ENCODE measurements at regions not wholly inside any gene's neighbourhood (a gene's known extent, or its start where the extent isn't known, plus 50 kb on each side); places are given as distances from the start of the nearest gene placed in this dataset.

DNA sequence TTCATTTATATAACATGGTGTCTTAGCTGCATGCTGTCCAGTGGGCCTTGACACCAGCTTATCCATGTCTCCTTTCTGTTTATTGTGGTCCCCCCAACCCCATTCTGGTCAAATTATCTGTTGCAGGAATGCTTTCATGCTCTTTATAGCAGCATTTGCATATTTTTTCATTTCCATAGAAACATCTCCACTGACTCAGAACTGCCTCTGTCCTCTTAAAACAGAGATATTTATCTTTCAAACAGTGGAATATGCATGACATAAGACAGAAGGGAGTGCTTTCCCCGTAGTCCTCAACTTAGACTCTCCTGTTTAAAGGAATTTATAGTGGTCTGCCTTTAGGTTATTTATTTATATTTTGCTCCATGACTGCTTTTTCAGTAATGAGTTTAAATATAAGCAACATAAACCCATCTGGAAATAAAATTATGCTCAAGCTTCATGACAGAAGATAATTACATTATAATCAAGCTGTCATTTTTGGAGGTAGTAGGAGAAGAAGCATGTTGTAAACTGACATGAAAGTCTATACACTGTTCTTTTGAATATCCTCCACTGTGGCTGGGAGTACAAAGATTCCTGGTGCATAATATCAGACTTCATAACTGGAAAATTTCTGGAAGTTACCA, 179.5 kb upstream of the CD96 start:
- no peaks in the 10 kb centered on the region for H3F3A ChIP-seq (ENCODE audit: insufficient read depth, low read length)
- no peak overlapping the region for H2AFZ ChIP-seq (ENCODE audit: low read length)
- H3K79me2 ChIP-seq (ENCODE audit: insufficient read depth, low read length): no peaks in the 10 kb centered on the region
- H3K4me1 ChIP-seq (ENCODE audit: insufficient read depth, low read length, severe bottlenecking): no peaks in the 10 kb centered on the region
- no peaks in the 10 kb centered on the region for H4K20me1 ChIP-seq (ENCODE audit: insufficient read depth, low read length)
- no peak overlapping the region for H3K4me3 ChIP-seq (ENCODE audit: low read depth, low read length, poor library complexity, severe bottlenecking)
- no peaks in the 10 kb centered on the region for H3K9me2 ChIP-seq (ENCODE audit: low read depth, low read length)
- no peak overlapping the region for H3K27ac ChIP-seq (ENCODE audit: low read depth, low read length, poor library complexity, severe bottlenecking)
- no peaks in the 10 kb centered on the region for H3K36me3 ChIP-seq (ENCODE audit: insufficient read depth, low read length)
- H3K9ac ChIP-seq (ENCODE audit: low read length): no peak overlapping the region
- H3K4me2 ChIP-seq (ENCODE audit: low read length): no peak overlapping the region
- no peaks in the 10 kb centered on the region for H3K27me3 ChIP-seq (ENCODE audit: insufficient read depth, low read length)
- TF ChIP-seq, protein P1, sequence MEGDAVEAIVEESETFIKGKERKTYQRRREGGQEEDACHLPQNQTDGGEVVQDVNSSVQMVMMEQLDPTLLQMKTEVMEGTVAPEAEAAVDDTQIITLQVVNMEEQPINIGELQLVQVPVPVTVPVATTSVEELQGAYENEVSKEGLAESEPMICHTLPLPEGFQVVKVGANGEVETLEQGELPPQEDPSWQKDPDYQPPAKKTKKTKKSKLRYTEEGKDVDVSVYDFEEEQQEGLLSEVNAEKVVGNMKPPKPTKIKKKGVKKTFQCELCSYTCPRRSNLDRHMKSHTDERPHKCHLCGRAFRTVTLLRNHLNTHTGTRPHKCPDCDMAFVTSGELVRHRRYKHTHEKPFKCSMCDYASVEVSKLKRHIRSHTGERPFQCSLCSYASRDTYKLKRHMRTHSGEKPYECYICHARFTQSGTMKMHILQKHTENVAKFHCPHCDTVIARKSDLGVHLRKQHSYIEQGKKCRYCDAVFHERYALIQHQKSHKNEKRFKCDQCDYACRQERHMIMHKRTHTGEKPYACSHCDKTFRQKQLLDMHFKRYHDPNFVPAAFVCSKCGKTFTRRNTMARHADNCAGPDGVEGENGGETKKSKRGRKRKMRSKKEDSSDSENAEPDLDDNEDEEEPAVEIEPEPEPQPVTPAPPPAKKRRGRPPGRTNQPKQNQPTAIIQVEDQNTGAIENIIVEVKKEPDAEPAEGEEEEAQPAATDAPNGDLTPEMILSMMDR (IDR thresholded peaks at IDR 0.05; ENCODE audit: low read length): no peak
- no peak for TF ChIP-seq EZH2 (IDR thresholded peaks at IDR 0.05; ENCODE audit: borderline replicate concordance, low read length)
- no peaks in the 10 kb centered on the region for H3K9me3 ChIP-seq (ENCODE audit: low read length)

DNA sequence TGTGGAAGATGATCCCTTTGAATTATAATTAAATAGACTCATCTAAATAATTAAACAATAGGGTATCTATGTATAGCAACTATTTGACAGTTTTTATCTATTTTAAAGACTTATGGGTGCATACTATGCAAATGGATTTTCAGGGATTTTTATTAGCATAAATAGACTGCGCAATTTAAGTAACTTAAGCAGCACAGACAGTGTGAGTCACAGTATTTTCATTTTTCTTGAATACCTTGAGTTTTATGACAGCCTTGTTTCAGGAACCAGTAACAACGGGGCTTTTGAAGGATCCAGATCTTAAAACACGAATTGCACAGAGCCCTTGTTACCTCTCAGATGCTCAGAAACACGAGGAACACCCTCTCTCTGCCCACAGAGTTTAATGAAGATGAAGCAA, 175.5 kb upstream of the CD96 start:
- Histone ChIP-seq H4K20me1 (ENCODE audit: insufficient read depth, low read length) (no peaks in the 10 kb centered on the region), H3F3A (ENCODE audit: insufficient read depth, low read length) (no peaks in the 10 kb centered on the region), H3K79me2 (ENCODE audit: insufficient read depth, low read length) (no peaks in the 10 kb centered on the region), H3K4me1 (ENCODE audit: insufficient read depth, low read length, severe bottlenecking) (no peaks in the 10 kb centered on the region), H3K4me2 (ENCODE audit: low read length) (no peak overlapping the region), H3K27me3 (ENCODE audit: insufficient read depth, low read length) (no peaks in the 10 kb centered on the region), H3K27ac (ENCODE audit: low read depth, low read length, poor library complexity, severe bottlenecking) (no peak overlapping the region), H2AFZ (ENCODE audit: low read length) (no peak overlapping the region), H3K9me3 (ENCODE audit: low read length) (no peaks in the 10 kb centered on the region), H3K4me3 (ENCODE audit: low read depth, low read length, poor library complexity, severe bottlenecking) (no peak overlapping the region), H3K9ac (ENCODE audit: low read length) (no peak overlapping the region), H3K9me2 (ENCODE audit: low read depth, low read length) (no peaks in the 10 kb centered on the region), H3K36me3 (ENCODE audit: insufficient read depth, low read length) (no peaks in the 10 kb centered on the region)
- no peak for TF ChIP-seq EZH2 (IDR thresholded peaks at IDR 0.05; ENCODE audit: borderline replicate concordance, low read length)
- TF ChIP-seq, protein P1 (IDR thresholded peaks at IDR 0.05; ENCODE audit: low read length): no peak

DNA sequence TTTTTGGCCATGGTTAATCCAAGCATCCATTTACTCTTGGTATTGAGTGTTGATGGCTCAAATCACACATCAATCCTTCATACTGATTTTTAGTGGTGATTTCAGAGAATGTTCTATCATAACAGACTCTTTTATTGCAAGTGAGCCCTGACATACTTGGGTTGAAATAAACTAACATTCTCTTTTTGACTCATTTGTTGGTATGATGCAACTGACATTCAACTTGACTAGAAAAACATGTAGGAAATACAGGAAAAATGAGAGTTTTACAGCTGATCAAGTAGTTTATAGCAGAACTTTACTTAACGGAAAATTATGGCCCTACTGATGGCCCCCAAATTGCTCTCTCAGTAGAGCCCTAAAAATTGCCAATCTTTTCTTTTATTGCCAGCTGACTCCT, 173.9 kb upstream of the CD96 start:
- H3K9me3 ChIP-seq (ENCODE audit: low read length): no peaks in the 10 kb centered on the region
- H3F3A ChIP-seq (ENCODE audit: insufficient read depth, low read length): no peaks in the 10 kb centered on the region
- no peak overlapping the region for H3K4me2 ChIP-seq (ENCODE audit: low read length)
- no peaks in the 10 kb centered on the region for H4K20me1 ChIP-seq (ENCODE audit: insufficient read depth, low read length)
- H3K9me2 ChIP-seq (ENCODE audit: low read depth, low read length): no peaks in the 10 kb centered on the region
- H3K27me3 ChIP-seq (ENCODE audit: insufficient read depth, low read length): no peaks in the 10 kb centered on the region
- H3K4me3 ChIP-seq (ENCODE audit: low read depth, low read length, poor library complexity, severe bottlenecking): no peak overlapping the region
- TF ChIP-seq, protein P1 (IDR thresholded peaks at IDR 0.05; ENCODE audit: low read length): no peak
- no peak for TF ChIP-seq EZH2 (IDR thresholded peaks at IDR 0.05; ENCODE audit: borderline replicate concordance, low read length)
- no peak overlapping the region for H2AFZ ChIP-seq (ENCODE audit: low read length)
- no peak overlapping the region for H3K27ac ChIP-seq (ENCODE audit: low read depth, low read length, poor library complexity, severe bottlenecking)
- H3K36me3 ChIP-seq (ENCODE audit: insufficient read depth, low read length): no peaks in the 10 kb centered on the region
- H3K4me1 ChIP-seq (ENCODE audit: insufficient read depth, low read length, severe bottlenecking): no peaks in the 10 kb centered on the region
- H3K9ac ChIP-seq (ENCODE audit: low read length): no peak overlapping the region
- no peaks in the 10 kb centered on the region for H3K79me2 ChIP-seq (ENCODE audit: insufficient read depth, low read length)
